ENCODE measurements at regions not wholly inside any gene's neighbourhood (a gene's known extent, or its start where the extent isn't known, plus 50 kb on each side); places are given as distances from the start of the nearest gene placed in this dataset.

GRCh38 chr3:84224262-84224661 is 734.5 kb upstream of the CADM2 start (continued):
- TF ChIP-seq USF2 (CRISPR knock-in tag; IDR thresholded peaks at IDR 0.05) (no peak), ZNF512 (tag; IDR thresholded peaks at IDR 0.05) (no peak), KDM4B (IDR thresholded peaks at IDR 0.05; ENCODE audit: borderline replicate concordance in 2 of 2, low read depth in 1 of 2) (no peak), HDAC3 (IDR thresholded peaks at IDR 0.05; ENCODE audit: borderline replicate concordance, partially characterized antibody) (no peak), ZNF584 (CRISPR knock-in tag; IDR thresholded peaks at IDR 0.05; ENCODE audit: low read depth) (no peak), ETS2 (tag; IDR thresholded peaks at IDR 0.05; ENCODE audit: borderline replicate concordance, poor library complexity, severe bottlenecking) (no peak), E2F4 (CRISPR knock-in tag; IDR thresholded peaks at IDR 0.05; ENCODE audit: low read depth) (no peak), IRF2 (CRISPR knock-in tag; IDR thresholded peaks at IDR 0.05) (no peak), ZNF274 (IDR thresholded peaks at IDR 0.05; ENCODE audit: borderline replicate concordance, low read depth, low read length) (no peak), FOS (IDR thresholded peaks at IDR 0.05; ENCODE audit: extremely low read depth, insufficient read length) (no peak), RFX7 (CRISPR knock-in tag; IDR thresholded peaks at IDR 0.05) (no peak), TOE1 (IDR thresholded peaks at IDR 0.05; ENCODE audit: borderline replicate concordance) (no peak), TOE1 (CRISPR knock-in tag; IDR thresholded peaks at IDR 0.05; ENCODE audit: borderline replicate concordance, low read depth) (no peak), FUS (optimal IDR thresholded peaks at IDR 0.05; ENCODE audit: low read depth, low read length) (no peak), ZBTB26 (CRISPR knock-in tag; IDR thresholded peaks at IDR 0.05) (no peak), PHF20 (IDR thresholded peaks at IDR 0.05; ENCODE audit: partially characterized antibody) (no peak), ARID1B (IDR thresholded peaks at IDR 0.05) (peak; percentile 77), NFIC (IDR thresholded peaks at IDR 0.05) (peak; percentile 54; the same call in 1 of the 2 replicates)

Measured in K562 (cell line).